ENCODE measurements at regions not wholly inside any gene's neighbourhood (a gene's known extent, or its start where the extent isn't known, plus 50 kb on each side); places are given as distances from the start of the nearest gene placed in this dataset.

DNA sequence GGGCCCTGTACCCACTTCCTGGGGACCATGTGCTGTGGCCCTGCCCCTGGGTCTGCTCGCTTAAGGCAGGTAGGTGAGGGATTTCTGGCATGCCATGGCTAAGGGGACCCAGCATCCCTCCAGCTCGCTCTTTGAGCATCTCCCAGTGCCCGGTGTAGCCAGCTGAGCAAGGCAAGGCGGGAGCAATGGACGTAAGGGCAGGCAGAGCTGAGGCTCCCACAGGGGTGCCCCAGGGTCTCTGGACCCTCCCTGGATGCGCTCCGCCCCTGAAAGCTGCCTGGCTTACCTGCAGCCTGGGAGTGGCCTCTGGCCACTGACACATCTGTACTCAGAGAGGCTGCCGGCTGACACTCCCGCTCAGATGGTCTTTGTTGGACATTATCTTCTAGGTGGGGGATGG lies 189.9 kb downstream of the IRF8 start:
- TF ChIP-seq, protein P1, sequence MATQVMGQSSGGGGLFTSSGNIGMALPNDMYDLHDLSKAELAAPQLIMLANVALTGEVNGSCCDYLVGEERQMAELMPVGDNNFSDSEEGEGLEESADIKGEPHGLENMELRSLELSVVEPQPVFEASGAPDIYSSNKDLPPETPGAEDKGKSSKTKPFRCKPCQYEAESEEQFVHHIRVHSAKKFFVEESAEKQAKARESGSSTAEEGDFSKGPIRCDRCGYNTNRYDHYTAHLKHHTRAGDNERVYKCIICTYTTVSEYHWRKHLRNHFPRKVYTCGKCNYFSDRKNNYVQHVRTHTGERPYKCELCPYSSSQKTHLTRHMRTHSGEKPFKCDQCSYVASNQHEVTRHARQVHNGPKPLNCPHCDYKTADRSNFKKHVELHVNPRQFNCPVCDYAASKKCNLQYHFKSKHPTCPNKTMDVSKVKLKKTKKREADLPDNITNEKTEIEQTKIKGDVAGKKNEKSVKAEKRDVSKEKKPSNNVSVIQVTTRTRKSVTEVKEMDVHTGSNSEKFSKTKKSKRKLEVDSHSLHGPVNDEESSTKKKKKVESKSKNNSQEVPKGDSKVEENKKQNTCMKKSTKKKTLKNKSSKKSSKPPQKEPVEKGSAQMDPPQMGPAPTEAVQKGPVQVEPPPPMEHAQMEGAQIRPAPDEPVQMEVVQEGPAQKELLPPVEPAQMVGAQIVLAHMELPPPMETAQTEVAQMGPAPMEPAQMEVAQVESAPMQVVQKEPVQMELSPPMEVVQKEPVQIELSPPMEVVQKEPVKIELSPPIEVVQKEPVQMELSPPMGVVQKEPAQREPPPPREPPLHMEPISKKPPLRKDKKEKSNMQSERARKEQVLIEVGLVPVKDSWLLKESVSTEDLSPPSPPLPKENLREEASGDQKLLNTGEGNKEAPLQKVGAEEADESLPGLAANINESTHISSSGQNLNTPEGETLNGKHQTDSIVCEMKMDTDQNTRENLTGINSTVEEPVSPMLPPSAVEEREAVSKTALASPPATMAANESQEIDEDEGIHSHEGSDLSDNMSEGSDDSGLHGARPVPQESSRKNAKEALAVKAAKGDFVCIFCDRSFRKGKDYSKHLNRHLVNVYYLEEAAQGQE (IDR thresholded peaks at IDR 0.05; ENCODE audit: low read depth): no peak
- TF ChIP-seq EP300 (IDR thresholded peaks at IDR 0.05; ENCODE audit: borderline replicate concordance) (no peak), RAD21 (IDR thresholded peaks at IDR 0.05; ENCODE audit: low read depth) (no peak), YY1 (IDR thresholded peaks at IDR 0.05; ENCODE audit: low read depth) (no peak), FOXM1 (IDR thresholded peaks at IDR 0.05; ENCODE audit: borderline replicate concordance, low read depth) (no peak), CEBPB (IDR thresholded peaks at IDR 0.05) (no peak), TEAD4 (IDR thresholded peaks at IDR 0.05) (no peak), CREB1 (IDR thresholded peaks at IDR 0.05; ENCODE audit: low read depth) (no peak)
- TF ChIP-seq, protein P2, sequence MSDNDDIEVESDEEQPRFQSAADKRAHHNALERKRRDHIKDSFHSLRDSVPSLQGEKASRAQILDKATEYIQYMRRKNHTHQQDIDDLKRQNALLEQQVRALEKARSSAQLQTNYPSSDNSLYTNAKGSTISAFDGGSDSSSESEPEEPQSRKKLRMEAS (IDR thresholded peaks at IDR 0.05): no peak

All from Ishikawa (cell line).